ENCODE measurements at regions not wholly inside any gene's neighbourhood (a gene's known extent, or its start where the extent isn't known, plus 50 kb on each side); places are given as distances from the start of the nearest gene placed in this dataset.

DNA sequence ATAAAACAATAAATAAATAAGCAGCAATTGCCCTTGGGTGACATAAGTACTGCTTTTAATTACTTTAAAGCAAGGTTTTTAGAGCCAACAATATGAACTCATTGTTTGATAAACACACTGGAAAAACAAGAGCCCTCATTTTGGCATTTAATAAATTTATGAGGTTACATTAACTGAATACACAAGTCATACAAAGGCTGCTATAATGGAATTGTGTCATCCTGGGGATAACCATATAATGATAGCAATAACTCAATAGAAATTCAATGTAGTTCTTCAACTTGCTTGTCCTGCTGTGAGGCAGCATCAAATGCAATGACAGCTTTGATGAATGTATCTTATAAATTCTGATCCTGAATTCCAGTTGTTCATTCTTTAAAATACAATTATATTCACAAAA is 1512.5 kb downstream of the STIM2 start:
- H3K4me3 ChIP-seq: no peak overlapping the region
- no peaks in the 10 kb centered on the region for H3K4me1 ChIP-seq
- intact Hi-C loops (cut with DNase I): no loop called here
- H3K27ac ChIP-seq: no peak overlapping the region
- H3K36me3 ChIP-seq: no peaks in the 10 kb centered on the region
- no peaks in the 10 kb centered on the region for H3K9me3 ChIP-seq
- TF ChIP-seq, protein P1, sequence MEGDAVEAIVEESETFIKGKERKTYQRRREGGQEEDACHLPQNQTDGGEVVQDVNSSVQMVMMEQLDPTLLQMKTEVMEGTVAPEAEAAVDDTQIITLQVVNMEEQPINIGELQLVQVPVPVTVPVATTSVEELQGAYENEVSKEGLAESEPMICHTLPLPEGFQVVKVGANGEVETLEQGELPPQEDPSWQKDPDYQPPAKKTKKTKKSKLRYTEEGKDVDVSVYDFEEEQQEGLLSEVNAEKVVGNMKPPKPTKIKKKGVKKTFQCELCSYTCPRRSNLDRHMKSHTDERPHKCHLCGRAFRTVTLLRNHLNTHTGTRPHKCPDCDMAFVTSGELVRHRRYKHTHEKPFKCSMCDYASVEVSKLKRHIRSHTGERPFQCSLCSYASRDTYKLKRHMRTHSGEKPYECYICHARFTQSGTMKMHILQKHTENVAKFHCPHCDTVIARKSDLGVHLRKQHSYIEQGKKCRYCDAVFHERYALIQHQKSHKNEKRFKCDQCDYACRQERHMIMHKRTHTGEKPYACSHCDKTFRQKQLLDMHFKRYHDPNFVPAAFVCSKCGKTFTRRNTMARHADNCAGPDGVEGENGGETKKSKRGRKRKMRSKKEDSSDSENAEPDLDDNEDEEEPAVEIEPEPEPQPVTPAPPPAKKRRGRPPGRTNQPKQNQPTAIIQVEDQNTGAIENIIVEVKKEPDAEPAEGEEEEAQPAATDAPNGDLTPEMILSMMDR (IDR thresholded peaks at IDR 0.05): no peak
- ATAC-seq: no peak
- no peak for DNase-seq
- no peak for FAIRE-seq
- H3K27me3 ChIP-seq: no peaks in the 10 kb centered on the region

DNA sequence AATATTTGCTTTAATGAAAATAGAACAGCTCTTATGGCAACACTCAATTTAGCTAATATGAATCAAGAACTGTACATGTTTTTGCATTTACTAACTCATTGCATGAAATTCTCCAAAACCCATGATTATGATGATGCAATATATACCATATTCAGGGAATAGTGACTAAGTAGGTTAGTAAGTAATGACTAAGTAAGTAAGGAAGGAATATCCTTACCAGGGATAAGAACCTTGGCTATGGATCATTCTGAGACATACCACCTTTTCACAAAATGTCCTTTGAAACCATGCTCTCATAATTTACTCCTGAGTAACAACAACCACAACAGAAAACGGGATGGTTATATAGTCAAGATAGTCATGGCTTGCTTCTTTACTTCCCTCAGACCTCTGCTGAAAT is 1513.0 kb downstream of the STIM2 start:
- FAIRE-seq (no peak), ATAC-seq (no peak)

DNA sequence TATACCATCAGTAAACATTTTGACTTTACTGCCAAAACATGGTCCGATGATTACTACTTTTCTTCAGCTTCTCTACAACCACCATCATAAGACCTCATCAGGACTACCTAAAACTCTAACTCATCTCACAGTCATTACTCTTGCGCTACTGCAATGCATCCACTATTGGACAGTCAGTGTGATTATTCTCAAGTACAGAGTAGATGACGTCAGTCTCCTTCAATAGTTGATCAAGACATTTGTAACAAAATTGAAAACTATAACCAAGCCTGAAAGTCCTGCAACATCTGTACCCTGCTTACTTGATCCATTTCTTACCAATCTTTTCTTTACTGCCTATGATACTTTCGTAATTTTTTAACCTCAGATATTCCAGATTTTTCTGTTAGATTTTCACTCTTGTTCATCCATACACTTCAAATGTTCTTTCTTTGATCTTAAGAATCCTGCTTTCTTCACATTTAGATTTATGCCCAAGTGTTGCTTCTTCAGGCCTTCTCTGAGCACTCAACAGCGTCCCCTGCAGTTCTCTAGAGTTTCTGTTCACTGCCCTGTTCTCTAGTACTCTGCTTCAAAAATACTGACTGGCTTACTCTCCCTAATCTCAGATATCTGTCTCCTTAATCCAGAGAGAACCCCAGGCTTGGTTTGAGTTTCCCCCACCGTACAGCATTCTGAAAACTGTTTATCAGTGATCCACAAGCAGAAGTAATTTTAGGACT is 1517.6 kb downstream of the STIM2 start:
- H3K27me3 ChIP-seq: no peaks in the 10 kb centered on the region
- FAIRE-seq: no peak
- H3K9me3 ChIP-seq: no peaks in the 10 kb centered on the region
- 58 to 65% methylated on average over 6 of the region's 6 CpGs for WGBS, 2 donors
- no peak for DNase-seq
- H3K4me3 ChIP-seq: no peak overlapping the region
- no peak overlapping the region for H3K27ac ChIP-seq
- no peak for ATAC-seq
- no peaks in the 10 kb centered on the region for H3K4me1 ChIP-seq
- intact Hi-C loops (cut with DNase I): no loop called here
- H3K36me3 ChIP-seq: no peaks in the 10 kb centered on the region
- TF ChIP-seq, protein P1 (IDR thresholded peaks at IDR 0.05): no peak

More for the DNA sequence above, 1513.0 kb downstream of the STIM2 start:
- H3K9me3 ChIP-seq: no peaks in the 10 kb centered on the region
- intact Hi-C loops (cut with DNase I): no loop called here
- H3K4me1 ChIP-seq: no peaks in the 10 kb centered on the region
- no peak for DNase-seq
- TF ChIP-seq, protein P1 (IDR thresholded peaks at IDR 0.05): no peak
- H3K36me3 ChIP-seq: no peaks in the 10 kb centered on the region
- H3K27ac ChIP-seq: no peak overlapping the region
- H3K4me3 ChIP-seq: no peak overlapping the region
- WGBS, 2 donors: 42 to 50% methylated on average over 1 of the region's 1 CpG
- H3K27me3 ChIP-seq: no peaks in the 10 kb centered on the region

DNA sequence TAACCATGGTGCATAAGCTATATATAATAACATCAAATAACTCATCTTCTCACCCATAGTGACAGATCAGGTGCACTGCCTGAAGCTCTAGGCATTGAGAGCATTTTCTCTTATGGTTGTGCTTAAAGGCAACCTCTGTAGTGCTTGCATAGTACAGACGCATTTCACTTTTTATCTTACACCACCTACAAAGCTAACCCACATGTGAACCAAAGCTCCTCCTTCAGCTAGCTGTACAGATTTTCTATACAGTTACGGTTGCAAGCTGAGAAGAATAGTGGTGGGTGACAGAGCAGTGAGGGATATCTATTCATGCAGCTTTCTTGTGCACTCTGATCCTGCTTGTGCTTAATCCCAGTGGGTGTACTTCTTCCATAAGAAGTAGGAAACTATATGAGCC is 1525.2 kb downstream of the STIM2 start:
- Histone ChIP-seq H3K9me3 (no peaks in the 10 kb centered on the region), H3K4me3 (no peak overlapping the region), H3K4me1 (no peaks in the 10 kb centered on the region), H3K27ac (no peak overlapping the region), H3K27me3 (no peaks in the 10 kb centered on the region), H3K36me3 (no peaks in the 10 kb centered on the region)
- DNase-seq: no peak
- no peak for FAIRE-seq
- ATAC-seq: no peak
- intact Hi-C loops (cut with DNase I): no loop called here
- 58 to 77% methylated on average over 2 of the region's 2 CpGs for WGBS, 2 donors
- TF ChIP-seq, protein P1 (IDR thresholded peaks at IDR 0.05): no peak

DNA sequence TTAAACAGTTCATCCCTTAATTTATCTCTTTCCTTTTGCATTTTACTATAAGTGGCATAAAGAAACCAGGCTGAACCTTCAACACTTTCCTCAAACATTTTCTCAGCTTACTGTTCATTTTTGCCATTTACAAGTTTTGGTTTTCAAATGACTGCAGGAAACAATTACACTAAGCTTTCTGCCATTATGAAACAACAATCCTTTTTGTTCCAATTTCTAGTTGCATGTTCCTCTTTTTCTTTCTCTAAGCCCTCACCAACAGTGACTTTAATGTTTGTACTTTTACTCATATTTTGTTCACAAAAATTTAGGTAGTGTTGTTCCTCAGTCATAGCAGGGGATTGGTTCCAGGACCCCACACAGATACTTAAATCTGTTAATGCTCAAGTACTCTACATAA is 1526.1 kb downstream of the STIM2 start:
- H3K9me3 ChIP-seq: no peaks in the 10 kb centered on the region
- no peak overlapping the region for H3K4me3 ChIP-seq
- no peak for ATAC-seq
- H3K4me1 ChIP-seq: no peaks in the 10 kb centered on the region
- TF ChIP-seq, protein P1 (IDR thresholded peaks at IDR 0.05): no peak
- H3K36me3 ChIP-seq: no peaks in the 10 kb centered on the region
- FAIRE-seq: no peak
- DNase-seq: no peak
- intact Hi-C loops (cut with DNase I): no loop called here
- no peaks in the 10 kb centered on the region for H3K27me3 ChIP-seq
- no peak overlapping the region for H3K27ac ChIP-seq
